22Rv1 (cell line): ENCODE measurements at regions not wholly inside any gene's neighbourhood (a gene's known extent, or its start where the extent isn't known, plus 50 kb on each side); places are given as distances from the start of the nearest gene placed in this dataset.

ENCODE experiments used
- CTCF ChIP-seq: fragments of 450-650 bp; IDR thresholded peaks from 2 replicates; pipeline ENCODE4 v1.5.1; 2017; ENCODE audit warnings: mild to moderate bottlenecking
- ZFX ChIP-seq: fragments of 450-650 bp; IDR thresholded peaks from 2 replicates; pipeline ENCODE4 v1.6.1; 2017; ENCODE audit warnings: antibody characterized with exemption, borderline replicate concordance

- TF ChIP-seq CTCF (no peak), ZFX (no peak)
Measured at GRCh38 chr15:98312913-98313312, 335.4 kb upstream of the IGF1R start.
